Stimulated activated CD8-positive, alpha-beta memory T cell treated with anti-CD3 and anti-CD28 coated beads, Interleukin-7, amount 100 ng/mL, for 48 hours (primary cell): ENCODE measurements at regions not wholly inside any gene's neighbourhood (a gene's known extent, or its start where the extent isn't known, plus 50 kb on each side); places are given as distances from the start of the nearest gene placed in this dataset.
"Not testable (repeated sequence)": the region's sequence is repeated elsewhere in the genome, so short reads cannot be mapped to it uniquely, and the experiment has no call there.

ENCODE experiments used
- DNase-seq, 2 donors: peaks; one replicate each; pipeline ENCODE4 v3.0.0-alpha.2; 2020; ENCODE audit warnings: low read depth in 1 of 2; ENCODE audit errors: extremely low read depth in 1 of 2

DNA sequence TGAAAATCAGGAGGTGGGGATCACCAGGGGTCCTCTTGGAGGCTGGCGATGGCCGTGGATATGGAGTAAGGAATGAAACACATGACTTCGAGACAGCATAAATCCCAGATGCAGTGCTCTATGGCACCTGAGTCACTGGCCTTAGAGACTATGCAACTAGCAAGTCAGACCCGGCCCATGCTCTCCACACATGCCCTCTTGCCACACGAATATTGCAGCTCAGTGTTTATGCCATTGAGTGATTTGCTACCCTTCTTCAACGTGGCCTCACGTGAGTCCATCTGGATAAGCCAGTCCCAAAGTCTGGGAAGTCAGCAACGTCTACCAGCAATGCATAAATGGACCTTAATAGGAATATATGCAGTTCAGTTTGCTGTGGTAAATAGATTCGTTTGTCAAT lies 466.3 kb downstream of the CD83 start:
- DNase-seq: no peak

DNA sequence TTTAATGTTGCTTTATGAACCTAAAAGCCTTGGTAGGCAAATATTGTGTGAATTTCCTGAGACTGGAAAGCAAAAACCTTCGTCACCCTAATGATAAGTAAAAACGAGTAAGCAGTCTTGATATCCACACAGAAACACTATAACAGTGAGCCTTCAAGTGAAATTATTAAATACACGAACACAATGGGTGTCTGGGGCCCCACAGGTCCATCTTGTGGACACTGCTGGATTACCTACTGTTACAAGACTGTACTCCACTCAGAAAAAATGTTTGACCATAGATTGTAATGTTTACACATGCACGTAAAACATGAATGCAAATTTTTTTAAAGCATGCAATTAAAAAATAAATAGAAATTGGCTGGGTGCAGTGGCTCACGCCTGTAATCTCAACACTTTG lies 466.9 kb downstream of the CD83 start:
- DNase-seq: no peak

DNA sequence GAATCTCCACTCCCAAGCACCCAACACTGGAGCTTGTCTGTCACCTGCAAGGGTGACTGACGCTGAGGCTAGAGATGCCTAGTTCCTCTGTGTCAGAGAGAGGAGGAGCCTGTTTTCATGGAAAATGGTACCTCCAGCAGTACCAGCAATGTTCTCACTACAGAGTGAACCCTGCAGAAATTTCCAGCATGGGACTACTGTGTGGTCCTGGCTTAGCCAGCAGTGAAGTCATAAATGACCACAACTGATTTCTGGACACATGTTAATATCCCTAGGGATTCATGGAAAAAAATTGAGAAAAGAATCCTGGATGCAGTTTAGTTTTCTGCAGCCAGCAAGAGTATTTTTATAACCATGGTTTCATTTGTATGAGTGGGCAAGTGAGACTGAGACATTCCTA lies 468.1 kb downstream of the CD83 start:
- DNase-seq: no peak

DNA sequence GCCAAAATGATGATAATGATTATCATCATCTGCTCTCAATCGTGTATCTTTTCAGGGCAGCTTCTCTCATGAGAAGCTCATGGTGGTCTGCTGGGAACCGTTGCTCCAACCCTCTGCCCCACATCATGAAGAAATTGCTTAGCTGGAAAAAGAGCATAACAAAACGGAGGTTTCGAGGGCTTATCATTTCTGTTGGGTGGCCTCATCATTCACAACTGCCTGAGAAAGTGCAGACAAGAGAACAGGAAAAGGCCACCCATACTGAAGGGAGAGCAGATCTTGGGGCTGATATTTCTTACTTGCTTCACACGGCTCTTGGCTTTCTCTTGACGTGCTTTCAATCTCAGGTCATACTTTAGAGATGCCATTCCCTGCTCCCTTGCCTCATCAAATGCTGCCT lies 471.6 kb downstream of the CD83 start:
- DNase-seq: no peak

DNA sequence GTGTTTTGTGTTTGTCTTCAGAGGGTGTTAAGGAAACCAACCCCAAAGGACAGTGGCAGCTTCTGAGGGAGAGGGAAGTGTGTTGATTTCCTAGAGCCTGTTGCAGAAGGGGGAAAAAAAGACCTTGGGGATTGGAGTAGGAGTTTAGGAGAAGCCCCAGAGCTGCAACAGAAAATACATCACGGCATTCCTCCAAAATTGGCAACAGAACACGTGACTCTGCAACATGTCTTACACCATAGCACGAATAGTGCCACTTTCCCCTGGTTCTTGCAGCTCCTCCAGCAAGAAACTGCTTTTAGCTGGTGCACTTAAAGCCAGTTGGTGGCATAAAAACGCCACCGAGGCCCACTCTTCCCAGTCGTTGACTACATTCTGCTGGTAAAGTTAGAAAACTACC lies 473.0 kb downstream of the CD83 start:
- DNase-seq: no peak

DNA sequence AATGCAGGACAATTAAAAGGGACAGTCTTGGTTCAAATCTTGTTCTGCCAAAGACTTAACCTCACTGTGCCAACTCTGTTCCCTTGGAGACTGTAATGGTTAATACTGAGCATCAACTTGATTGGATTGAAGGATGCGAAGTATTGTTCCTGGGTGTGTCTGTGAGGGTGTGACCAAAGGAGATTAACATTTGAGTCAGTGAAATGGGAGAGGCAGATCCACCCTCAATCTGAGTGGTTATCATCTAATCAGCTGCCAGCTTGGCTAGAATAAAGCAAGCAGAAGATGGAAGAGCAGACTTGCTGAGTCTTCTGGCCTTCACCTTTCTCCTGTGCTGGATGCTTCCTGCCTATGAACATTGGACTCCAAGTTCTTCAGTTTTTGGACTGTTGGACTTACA lies 474.4 kb downstream of the CD83 start:
- DNase-seq: no peak

DNA sequence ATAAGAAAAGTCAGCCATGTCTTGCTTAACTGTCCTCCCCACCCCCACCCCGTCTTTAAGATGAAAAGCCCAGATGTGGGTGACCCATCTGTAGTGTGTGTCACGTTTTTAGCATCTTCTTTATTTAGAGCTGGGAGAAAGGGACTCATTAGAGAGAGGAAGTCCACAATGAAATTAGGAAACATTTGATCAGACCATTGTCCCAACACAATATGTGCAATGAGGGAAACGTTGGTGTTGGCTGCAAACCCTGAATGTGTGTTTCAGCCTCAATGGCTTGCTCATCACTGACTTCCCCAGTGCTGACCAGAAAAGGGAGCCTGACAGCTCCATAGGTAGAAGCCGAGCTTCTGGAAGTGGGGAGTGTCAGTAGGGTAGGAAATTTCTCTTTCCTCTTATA lies 475.7 kb downstream of the CD83 start:
- DNase-seq: no peak

DNA sequence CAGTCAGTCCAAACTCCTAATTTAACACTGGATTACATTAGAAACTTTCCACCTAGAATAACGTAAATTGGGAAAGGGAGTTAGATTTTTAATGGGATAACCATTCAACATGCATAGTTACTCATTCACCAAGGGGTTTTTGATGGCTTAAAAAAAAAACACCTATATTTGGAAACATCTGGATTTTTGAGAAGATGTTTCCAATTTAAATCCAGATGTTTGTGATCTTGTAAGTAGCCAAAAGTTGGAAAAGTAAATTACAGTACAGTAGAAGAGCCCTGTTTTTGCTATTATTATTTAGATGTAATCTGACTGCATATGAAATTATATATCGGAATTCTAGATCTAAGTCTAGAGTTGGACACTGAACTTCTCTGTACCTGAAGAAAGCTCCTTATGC lies 478.2 kb downstream of the CD83 start:
- DNase-seq: no peak

DNA sequence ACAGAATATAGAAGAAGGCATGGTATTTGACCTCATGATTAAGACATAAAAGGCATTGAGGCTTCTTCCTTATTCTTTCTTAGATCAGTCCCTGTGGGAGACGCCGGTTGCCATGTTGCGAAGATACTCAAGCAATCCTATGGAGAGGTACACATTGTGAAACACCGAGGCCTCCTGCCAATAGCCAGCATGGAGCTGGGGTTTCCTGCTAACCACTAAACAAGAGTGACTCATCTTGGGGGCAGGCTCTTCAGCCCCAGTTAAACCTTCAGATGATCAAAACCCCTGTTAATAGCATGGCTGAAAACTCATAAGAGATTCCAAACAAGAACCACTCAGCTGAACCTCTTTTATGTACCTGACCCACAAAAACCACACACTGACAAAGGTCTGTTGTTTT lies 478.8 kb downstream of the CD83 start:
- DNase-seq: no peak

DNA sequence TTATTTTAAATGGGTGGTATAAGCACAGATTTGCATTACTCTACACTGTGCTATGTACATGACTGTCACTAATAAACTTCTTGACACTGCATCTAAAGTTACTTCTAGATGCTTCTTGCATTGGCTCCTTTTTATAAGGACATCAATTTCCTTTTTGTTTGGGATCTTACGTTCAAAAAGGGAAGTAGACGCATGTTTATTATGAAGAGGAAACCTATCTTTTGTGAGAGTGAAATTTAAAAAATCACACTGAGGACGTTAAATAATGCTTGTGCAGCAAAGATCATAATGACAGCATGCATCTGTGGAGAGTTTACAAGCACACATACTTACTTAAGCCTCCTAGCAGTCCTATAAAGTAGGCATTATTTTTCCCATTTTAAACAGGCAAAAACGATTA lies 479.5 kb downstream of the CD83 start:
- no peak for DNase-seq

DNA sequence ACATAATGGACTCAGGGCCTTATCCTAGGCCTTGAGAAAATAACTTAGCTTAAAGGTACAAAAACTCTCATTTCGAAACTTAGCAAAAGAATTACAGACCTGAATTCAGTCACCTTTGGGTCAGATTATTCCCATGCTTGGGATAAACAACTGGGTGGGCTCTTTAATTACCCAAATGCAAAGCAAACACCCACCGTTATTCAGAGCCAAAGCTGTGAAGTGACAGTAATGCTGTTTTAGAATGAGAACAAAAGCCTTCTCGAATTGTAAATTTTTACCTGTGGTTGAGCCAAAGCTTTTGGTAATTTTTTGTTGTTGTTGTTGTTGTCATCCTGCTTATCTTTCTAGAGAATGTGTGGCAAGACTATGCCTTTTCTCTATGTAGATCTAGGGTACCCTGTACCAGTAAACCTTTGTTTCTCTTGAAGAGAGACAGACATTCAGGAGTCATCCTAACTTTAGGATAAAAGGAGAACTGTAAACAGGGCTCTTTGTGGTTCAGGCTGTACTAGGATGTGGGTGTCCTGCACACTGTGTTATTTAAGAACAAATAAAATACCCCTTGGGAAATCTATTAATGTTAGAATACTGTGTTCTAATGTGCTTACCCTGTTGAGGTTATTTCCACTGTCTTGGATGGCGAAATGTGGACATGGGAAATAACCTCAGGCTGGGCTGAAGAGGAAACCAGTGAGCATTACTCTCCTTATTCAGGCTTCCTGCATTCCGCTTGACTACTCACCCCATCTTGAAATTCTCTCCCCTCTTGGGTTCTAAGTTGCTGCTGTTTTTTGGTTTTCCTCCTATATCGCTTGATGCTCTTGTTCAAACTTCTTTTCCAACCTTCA lies 480.7 kb downstream of the CD83 start:
- no peak for DNase-seq

DNA sequence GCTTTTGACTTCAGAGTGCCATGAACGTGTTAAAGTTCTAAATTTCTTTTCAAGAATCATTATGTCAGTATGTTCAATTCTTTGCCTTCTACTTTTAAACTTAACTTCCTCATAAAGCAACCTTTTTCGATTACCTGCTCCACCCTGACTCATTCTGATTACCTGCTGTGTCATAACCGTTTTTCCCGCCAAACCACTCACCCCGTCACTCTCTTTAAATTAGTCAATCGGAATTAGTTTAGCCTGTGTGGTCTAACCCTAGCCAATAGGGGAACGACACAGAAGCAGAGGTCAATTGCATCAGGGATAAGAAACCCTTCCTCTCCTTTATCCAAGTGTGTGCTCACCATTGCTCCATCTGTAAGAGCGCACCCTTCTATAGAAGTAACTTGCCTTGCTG lies 482.7 kb downstream of the CD83 start:
- not testable (repeated sequence) for DNase-seq

DNA sequence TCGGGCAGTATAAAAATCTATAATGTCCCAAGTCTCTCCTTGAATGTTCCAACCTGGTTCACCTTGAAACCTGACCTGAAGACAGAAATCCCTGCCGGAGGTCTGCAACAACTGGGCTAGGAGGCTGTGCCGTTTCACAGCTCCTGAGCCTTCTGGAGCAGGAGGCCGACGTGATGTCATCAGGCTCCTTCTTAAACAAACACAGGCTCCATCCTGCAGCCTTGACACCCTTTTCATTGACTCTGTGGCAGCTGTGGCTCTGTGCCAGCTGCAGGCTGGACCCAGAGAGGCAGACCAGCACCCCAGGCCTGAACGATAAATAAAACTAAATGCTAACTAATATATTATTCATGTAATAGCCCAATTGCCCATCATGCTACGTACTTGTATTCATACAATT lies 483.9 kb downstream of the CD83 start:
- DNase-seq: no peak

DNA sequence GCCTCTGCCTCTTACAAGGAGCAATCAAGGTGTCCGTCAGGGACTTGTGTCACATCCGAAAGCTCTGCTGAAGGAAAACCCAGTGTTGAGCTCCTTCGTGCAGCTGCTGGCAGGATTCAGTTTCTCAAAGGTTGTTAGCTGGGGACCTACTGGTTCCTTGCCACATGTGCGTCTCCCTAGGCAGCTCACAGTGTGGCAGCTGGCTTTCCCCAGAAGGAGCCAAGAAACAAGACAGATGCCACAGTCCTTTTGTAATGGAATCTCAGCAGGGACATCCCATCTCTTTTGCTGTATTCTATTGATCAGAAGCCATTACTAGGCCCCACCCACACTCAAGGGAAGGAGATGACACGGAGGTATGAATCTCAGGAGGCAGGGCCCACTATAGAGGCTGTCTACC lies 488.8 kb downstream of the CD83 start:
- no peak for DNase-seq

DNA sequence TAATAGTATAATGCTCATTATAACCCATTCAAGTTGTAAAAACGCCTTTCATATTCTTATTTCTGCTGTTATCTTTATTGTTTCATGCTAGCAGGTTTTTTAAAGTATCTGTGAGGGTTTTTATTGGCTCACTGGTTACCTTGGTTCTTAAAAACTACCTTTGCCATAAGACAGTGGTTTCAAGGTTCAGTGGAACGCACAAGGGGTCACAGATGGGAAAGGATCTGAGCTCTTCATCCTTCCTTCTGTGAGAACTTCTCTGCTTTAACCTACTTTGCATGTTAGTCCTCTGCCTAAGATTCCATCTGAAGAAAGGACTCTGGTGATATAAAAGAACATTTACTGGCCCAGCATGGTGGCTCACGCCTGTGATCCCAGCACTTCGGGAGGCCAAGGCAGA lies 492.6 kb downstream of the CD83 start:
- no peak for DNase-seq

DNA sequence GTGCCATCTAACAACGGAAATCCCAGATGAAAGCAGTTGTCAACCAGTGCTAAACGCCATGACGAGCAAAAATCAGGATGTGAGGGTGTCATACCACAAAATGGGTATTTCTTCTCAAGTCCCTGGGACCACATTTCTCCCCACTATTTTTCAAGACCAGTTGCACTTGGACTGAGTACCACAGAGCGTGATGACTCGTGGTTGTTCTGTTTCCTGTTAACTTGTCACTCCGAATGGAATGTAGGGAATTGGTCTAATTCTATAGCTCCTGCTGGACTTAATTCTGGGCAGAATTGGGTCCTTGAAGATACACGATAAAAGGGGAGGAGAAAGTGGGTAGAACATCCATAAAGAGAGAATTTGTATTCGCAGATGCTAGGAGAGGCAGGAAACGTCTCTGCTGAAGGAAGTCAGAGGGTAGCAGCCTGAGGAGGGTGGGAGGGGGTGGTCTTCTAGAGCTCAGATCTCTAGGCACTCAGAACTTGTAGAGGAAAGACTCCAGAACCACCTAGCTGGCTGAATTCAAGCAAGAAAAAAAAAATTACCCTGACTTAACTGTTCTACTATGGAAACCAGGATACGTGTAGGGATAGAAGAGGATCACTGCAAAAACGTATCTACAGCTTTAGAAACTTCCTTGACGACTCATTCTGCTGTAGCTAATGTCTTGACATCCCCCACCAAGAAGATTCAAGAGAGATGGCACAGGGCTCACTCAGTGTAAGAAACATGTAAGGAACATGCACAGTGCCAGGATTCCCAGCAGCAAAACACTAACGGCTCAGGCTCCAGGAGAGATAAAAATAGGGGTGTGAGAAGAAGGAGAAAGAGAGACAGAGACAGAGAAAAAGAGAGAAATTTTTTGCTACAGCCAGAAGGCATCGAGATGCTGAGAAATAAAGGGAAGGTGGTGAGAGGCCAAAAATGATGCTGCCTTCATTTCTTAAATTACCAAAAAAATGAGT lies 494.7 kb downstream of the CD83 start:
- no peak for DNase-seq

DNA sequence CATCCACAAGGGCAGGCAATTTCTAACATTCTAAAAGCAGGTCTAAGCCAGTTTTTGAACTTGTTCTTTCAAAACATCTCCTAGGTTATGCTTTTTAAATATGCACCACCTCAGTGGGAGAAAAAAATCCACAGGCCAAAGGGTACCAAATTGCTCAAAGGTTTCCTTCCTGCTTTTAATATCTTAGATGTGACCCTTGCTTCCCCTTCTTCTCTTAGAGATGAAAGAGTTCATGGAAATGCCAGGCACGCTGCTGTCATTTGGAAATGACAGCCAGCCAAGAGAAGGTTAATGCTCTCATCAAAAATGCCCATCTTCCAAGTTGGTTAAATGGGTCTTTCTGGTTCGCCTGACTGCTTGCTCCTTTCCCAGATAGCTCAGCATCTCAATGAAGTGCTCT lies 497.1 kb downstream of the CD83 start:
- DNase-seq: no peak

DNA sequence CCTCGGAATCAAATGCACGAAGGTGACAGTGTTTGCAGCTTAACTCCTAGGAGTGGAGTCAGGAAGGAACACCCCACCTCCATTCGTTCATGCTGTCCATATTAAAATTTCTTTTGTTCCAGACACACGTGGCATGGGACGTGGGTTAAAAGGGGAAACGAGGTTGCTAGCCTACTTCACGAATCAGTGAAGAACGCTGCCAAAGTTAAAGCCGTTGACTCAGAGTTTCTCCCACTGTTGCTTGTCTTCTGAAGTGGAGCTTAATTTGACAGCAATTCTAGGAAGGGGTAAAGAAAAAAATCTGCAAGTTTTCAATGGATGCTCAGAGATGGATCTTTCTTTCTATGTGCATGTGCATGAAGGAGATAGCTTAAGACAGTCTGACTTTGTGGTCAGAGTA lies 499.1 kb downstream of the CD83 start:
- DNase-seq: no peak

DNA sequence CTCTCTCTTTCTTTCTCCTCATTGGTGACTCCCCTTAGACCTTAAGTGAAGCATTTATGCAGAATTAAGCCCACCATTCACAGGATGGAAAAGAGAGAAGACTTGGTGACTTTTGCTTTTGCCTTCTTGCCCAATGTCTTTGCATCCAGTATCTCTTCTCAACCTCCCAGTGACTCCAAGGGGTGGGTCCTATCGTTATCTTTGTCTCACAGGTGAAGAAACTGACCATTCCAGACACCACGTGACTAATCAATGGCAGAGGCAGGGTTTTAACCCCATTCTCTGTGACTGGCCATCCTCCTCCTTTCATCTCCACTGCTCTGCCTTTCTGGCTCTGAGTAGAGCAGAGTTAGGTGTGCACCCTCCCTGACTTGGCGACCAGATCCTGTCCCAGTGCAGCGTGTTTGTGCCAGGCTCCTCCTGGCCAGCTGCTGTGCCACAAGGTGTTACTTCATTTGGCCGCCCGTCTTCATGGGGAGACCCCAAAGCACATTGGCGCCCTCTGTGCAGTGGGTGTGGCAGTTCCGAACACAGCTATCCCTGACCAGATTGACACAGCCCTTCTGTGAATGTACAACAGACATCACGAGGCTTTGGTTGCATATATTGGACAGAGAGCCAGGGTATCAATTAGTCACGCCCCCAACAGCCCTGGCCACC lies 501.3 kb downstream of the CD83 start:
- DNase-seq: no peak

DNA sequence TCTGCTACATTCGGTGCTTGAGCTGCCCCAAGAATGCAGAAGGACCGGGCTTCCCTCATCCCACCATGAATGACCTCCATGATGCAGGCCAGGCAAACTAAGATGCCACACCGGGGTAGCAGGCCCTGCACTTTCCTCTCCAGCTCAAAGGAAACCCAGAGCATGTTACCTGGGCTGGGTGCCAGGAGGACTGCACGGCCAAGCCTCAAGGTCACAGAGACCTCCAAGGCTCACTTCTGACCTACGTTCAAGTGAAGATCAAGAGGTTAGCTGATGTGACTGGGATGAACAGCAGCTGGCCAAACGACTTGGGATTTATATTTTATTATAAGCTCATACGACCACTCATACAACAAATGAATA lies 501.8 kb downstream of the CD83 start:
- DNase-seq: no peak

DNA sequence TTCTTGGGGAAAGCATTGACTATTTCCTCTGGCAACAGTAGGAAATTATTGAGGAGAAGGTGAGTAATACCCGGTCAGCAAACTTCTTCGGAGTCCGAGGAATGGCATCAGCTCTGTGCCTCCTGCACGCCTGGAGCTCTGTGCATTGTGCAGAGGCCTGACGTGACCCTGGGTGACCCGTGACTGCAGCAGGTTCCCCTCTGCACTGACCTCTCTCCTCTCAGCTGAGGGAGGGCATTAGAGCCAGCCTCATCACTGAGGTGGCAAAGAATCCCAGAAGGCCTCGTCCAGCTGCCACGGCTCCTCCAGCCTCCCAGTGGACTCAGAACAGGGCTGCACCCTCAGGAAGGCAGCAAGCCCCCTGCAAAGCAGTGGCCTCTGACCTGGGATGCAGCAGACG lies 502.9 kb downstream of the CD83 start:
- DNase-seq: no peak

DNA sequence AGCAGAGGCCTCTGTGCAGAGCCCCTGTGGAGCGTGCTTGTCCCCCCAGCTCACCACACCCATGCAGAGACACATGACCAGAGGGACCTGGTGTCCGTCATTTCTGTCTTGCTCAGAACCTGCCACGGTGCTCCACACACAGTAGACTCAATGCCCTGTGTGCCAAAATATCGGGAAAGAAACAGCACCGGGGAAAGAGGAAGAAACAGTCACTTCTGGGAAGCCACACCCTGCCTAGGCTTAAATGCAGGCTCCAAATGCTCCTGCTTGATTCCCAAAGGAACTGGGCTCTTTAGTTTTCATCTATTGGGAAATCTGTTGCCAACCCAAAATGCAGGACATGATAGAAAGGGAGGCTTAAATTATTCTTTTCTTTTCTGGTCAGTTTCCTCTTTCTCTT lies 503.9 kb downstream of the CD83 start:
- no peak for DNase-seq
